Mesenchymal stem cell (in vitro differentiated cells and primary cell): ENCODE measurements at regions not wholly inside any gene's neighbourhood (a gene's known extent, or its start where the extent isn't known, plus 50 kb on each side); places are given as distances from the start of the nearest gene placed in this dataset.

Experiments used
- DNase-seq: peaks from one replicate; pipeline ENCODE4 v3.0.0-alpha.2; 2013
- H2AFZ ChIP-seq: one replicate; pipeline ENCODE4 v1.6.1; 2013; ENCODE audit warnings: low read depth, mild to moderate bottlenecking, control low read depth, inconsistent platforms, low read length, moderate library complexity
- H2AK5ac ChIP-seq: 2 replicates; pipeline ENCODE4 v1.6.1; 2013; ENCODE audit warnings: low read length, moderate library complexity, mild to moderate bottlenecking, inconsistent platforms; ENCODE audit not compliant: severe bottlenecking
- H2BK120ac ChIP-seq: one replicate; pipeline ENCODE4 v1.6.1; 2013; ENCODE audit warnings: low read depth, mild to moderate bottlenecking, inconsistent platforms, low read length, moderate library complexity
- H2BK12ac ChIP-seq, 2 experiments: one replicate each; pipeline ENCODE4 v1.6.1; 2013; ENCODE audit warnings: inconsistent platforms in 2 of 2, low read length in 2 of 2, mild to moderate bottlenecking in 2 of 2, moderate library complexity in 2 of 2, control low read depth in 1 of 2
- H2BK15ac ChIP-seq: one replicate; pipeline ENCODE4 v1.6.1; 2013; ENCODE audit warnings: mild to moderate bottlenecking, low read depth, inconsistent platforms; ENCODE audit not compliant: poor library complexity, severe bottlenecking
- H2BK5ac ChIP-seq: 2 replicates; pipeline ENCODE4 v1.6.1; 2013; ENCODE audit warnings: low read depth, mild to moderate bottlenecking, low read length, control low read depth, inconsistent platforms; ENCODE audit not compliant: poor library complexity, severe bottlenecking
- H3K14ac ChIP-seq, 2 experiments: one replicate each; pipeline ENCODE4 v1.6.1; 2013; ENCODE audit warnings: inconsistent platforms in 2 of 2, low read length in 2 of 2, control low read depth in 1 of 2, mild to moderate bottlenecking in 1 of 2, moderate library complexity in 1 of 2
- H3K18ac ChIP-seq, 2 experiments: one replicate each; pipeline ENCODE4 v1.6.1; 2013; ENCODE audit warnings: inconsistent platforms in 2 of 2, low read length in 2 of 2, control low read depth in 1 of 2, low read depth in 1 of 2, mild to moderate bottlenecking in 1 of 2
- H3K23ac ChIP-seq, 2 experiments: one replicate each; pipeline ENCODE4 v1.6.1; 2013; ENCODE audit warnings: inconsistent platforms in 2 of 2, low read length in 2 of 2, mild to moderate bottlenecking in 2 of 2, moderate library complexity in 2 of 2, control low read depth in 1 of 2
- H3K27ac ChIP-seq: 2 replicates; pipeline ENCODE4 v1.5.1; 2013; ENCODE audit warnings: mild to moderate bottlenecking, moderate library complexity, low read length, control low read depth, inconsistent platforms; ENCODE audit not compliant: poor library complexity, severe bottlenecking
- H3K27me3 ChIP-seq, 2 experiments: 2 replicates each; pipeline versions ENCODE4 v1.6.1 to v1.7.0; 2013; ENCODE audit warnings: low read length in 2 of 2, mild to moderate bottlenecking in 2 of 2, moderate library complexity in 2 of 2, control low read depth in 1 of 2, inconsistent platforms in 1 of 2; ENCODE audit not compliant: control insufficient read depth in 1 of 2, insufficient read depth in 1 of 2
- H3K36me3 ChIP-seq, 2 experiments: 2 replicates each; pipeline versions ENCODE4 v1.6.1 to v1.7.0; 2013; ENCODE audit warnings: low read length in 2 of 2, control low read depth in 1 of 2, inconsistent platforms in 1 of 2, low read depth in 1 of 2, mild to moderate bottlenecking in 1 of 2; ENCODE audit not compliant: insufficient read depth in 2 of 2, control insufficient read depth in 1 of 2
- H3K4ac ChIP-seq, 2 experiments: one replicate each; pipeline ENCODE4 v1.6.1; 2013; ENCODE audit warnings: inconsistent platforms in 2 of 2, low read length in 2 of 2, mild to moderate bottlenecking in 2 of 2, moderate library complexity in 2 of 2, control low read depth in 1 of 2, low read depth in 1 of 2
- H3K4me1 ChIP-seq: 2 replicates; pipeline ENCODE4 v1.6.1; 2013; ENCODE audit warnings: low read depth, low read length, control low read depth; ENCODE audit not compliant: control insufficient read depth, insufficient read depth
- H3K4me2 ChIP-seq: 2 replicates; pipeline ENCODE4 v1.6.1; 2013; ENCODE audit warnings: low read length, mild to moderate bottlenecking, inconsistent platforms; ENCODE audit not compliant: poor library complexity, severe bottlenecking
- H3K4me3 ChIP-seq, 2 experiments: 2 replicates each; pipeline versions ENCODE4 v1.5.1 to v1.7.0; 2013; ENCODE audit warnings: low read length in 2 of 2, mild to moderate bottlenecking in 2 of 2, control low read depth in 1 of 2, low read depth in 1 of 2; ENCODE audit not compliant: insufficient read depth in 1 of 2
- H3K79me1 ChIP-seq: replicated peaks from 2 replicates; pipeline ENCODE4 v1.6.1; 2013; ENCODE audit warnings: mild to moderate bottlenecking, control low read depth, low read length, inconsistent platforms; ENCODE audit not compliant: poor library complexity, severe bottlenecking
- H3K9ac ChIP-seq: 2 replicates; pipeline ENCODE4 v1.7.0; 2013; ENCODE audit warnings: mild to moderate bottlenecking, low read length, moderate library complexity
- H3K9me3 ChIP-seq: 2 replicates; pipeline ENCODE4 v1.7.0; 2013; ENCODE audit warnings: mild to moderate bottlenecking, low read length; ENCODE audit not compliant: control insufficient read depth
- H4K8ac ChIP-seq: one replicate; pipeline ENCODE4 v1.6.1; 2013; ENCODE audit warnings: inconsistent platforms, mild to moderate bottlenecking, low read length, moderate library complexity
- H4K91ac ChIP-seq: one replicate; pipeline ENCODE4 v1.6.1; 2013; ENCODE audit warnings: mild to moderate bottlenecking, low read length, inconsistent platforms
- WGBS: methylation state at CpG from one replicate; pipeline ENCODE4 v1.1.7; 2013; ENCODE audit warnings: mixed read lengths; 5-methylcytosine and 5-hydroxymethylcytosine counted together

GRCh38 chr16:9580025-9580424 is 488.6 kb downstream of the HAPSTR1 start:
- Histone ChIP-seq H3K14ac (no peak overlapping the region), H4K8ac (no peak overlapping the region), H2AK5ac (no peak overlapping the region), H2BK120ac (no peak overlapping the region), H3K4me2 (no peak overlapping the region), H2BK12ac (no peak overlapping the region), H3K23ac (no peak overlapping the region), H3K18ac (no peak overlapping the region), H3K9ac (no peak overlapping the region), H2BK15ac (no peak overlapping the region), H3K4me1 (no peaks in the 10 kb centered on the region), H3K79me1 (no peaks in the 10 kb centered on the region), H3K27ac (no peak overlapping the region), H2BK5ac (no peak overlapping the region), H3K4ac (no peak overlapping the region), H2AFZ (no peak overlapping the region), H3K36me3 (no peaks in the 10 kb centered on the region), H4K91ac (no peak overlapping the region), H3K4me3 (no peak overlapping the region), H3K9me3 (no peaks in the 10 kb centered on the region), H3K27me3 (no peaks in the 10 kb centered on the region)
- no peak for DNase-seq
- 97% methylated on average over 2 of the region's 2 CpGs for WGBS

GRCh38 chr16:9593440-9593839 is 502.0 kb downstream of the HAPSTR1 start:
- Histone ChIP-seq H2AFZ (no peak overlapping the region), H2BK12ac (no peak overlapping the region), H4K8ac (no peak overlapping the region), H3K9ac (no peak overlapping the region), H3K27me3 (peaks cover 0 to 2% of the 10 kb centered on the region in 2 experiments), H4K91ac (no peak overlapping the region), H3K4me2 (no peak overlapping the region), H3K36me3 (no peaks in the 10 kb centered on the region), H3K27ac (no peak overlapping the region), H3K14ac (no peak overlapping the region), H2BK120ac (no peak overlapping the region), H3K79me1 (no peaks in the 10 kb centered on the region), H3K23ac (no peak overlapping the region), H3K4me3 (no peak overlapping the region), H2BK15ac (no peak overlapping the region), H3K4ac (no peak overlapping the region), H3K18ac (no peak overlapping the region), H3K9me3 (no peaks in the 10 kb centered on the region), H3K4me1 (no peaks in the 10 kb centered on the region), H2AK5ac (no peak overlapping the region), H2BK5ac (no peak overlapping the region)
- no peak for DNase-seq
- no CpG with 5 or more reads among the region's 1 CpG for WGBS

GRCh38 chr16:9594047-9594446 is 502.6 kb downstream of the HAPSTR1 start:
- no peak overlapping the region for H3K4ac ChIP-seq
- no peaks in the 10 kb centered on the region for H3K36me3 ChIP-seq
- no peak overlapping the region for H3K18ac ChIP-seq
- H2BK5ac ChIP-seq, result no peak overlapping the region
- no peak overlapping the region for H2BK120ac ChIP-seq
- H3K4me1 ChIP-seq, result no peaks in the 10 kb centered on the region
- no peak overlapping the region for H3K27ac ChIP-seq
- no peak overlapping the region for H3K14ac ChIP-seq
- H3K9me3 ChIP-seq, result no peaks in the 10 kb centered on the region
- WGBS, result 64% methylated on average over 2 of the region's 2 CpGs
- no peak overlapping the region for H2BK12ac ChIP-seq
- no peaks in the 10 kb centered on the region for H3K79me1 ChIP-seq
- no peak overlapping the region for H3K4me2 ChIP-seq
- no peak overlapping the region for H3K23ac ChIP-seq
- peaks cover 0 to 2% of the 10 kb centered on the region in 2 experiments for H3K27me3 ChIP-seq
- no peak overlapping the region for H2AFZ ChIP-seq
- H3K9ac ChIP-seq, result no peak overlapping the region
- H3K4me3 ChIP-seq, result no peak overlapping the region
- H2AK5ac ChIP-seq, result no peak overlapping the region
- no peak overlapping the region for H4K91ac ChIP-seq
- no peak overlapping the region for H4K8ac ChIP-seq
- no peak for DNase-seq
- H2BK15ac ChIP-seq, result no peak overlapping the region

GRCh38 chr16:9594946-9595345 is 503.5 kb downstream of the HAPSTR1 start:
- H4K91ac ChIP-seq, result no peak overlapping the region
- H3K4me2 ChIP-seq, result no peak overlapping the region
- no peak overlapping the region for H3K9ac ChIP-seq
- no peak overlapping the region for H3K23ac ChIP-seq
- no peak overlapping the region for H3K27ac ChIP-seq
- no peak overlapping the region for H3K4me3 ChIP-seq
- H3K4me1 ChIP-seq, result no peaks in the 10 kb centered on the region
- DNase-seq, result no peak
- H2BK12ac ChIP-seq, result no peak overlapping the region
- WGBS, result 56% methylated on average over 2 of the region's 2 CpGs
- H3K9me3 ChIP-seq, result no peaks in the 10 kb centered on the region
- H2BK5ac ChIP-seq, result no peak overlapping the region
- no peaks in the 10 kb centered on the region for H3K36me3 ChIP-seq
- H3K79me1 ChIP-seq, result no peaks in the 10 kb centered on the region
- no peak overlapping the region for H3K14ac ChIP-seq
- H2BK120ac ChIP-seq, result no peak overlapping the region
- no peak overlapping the region for H2AFZ ChIP-seq
- no peak overlapping the region for H2AK5ac ChIP-seq
- H3K4ac ChIP-seq, result no peak overlapping the region
- H3K27me3 ChIP-seq, result peaks cover 0 to 2% of the 10 kb centered on the region in 2 experiments
- H4K8ac ChIP-seq, result no peak overlapping the region
- H2BK15ac ChIP-seq, result no peak overlapping the region
- no peak overlapping the region for H3K18ac ChIP-seq
